Right lobe of liver (tissue), 4 donors: ENCODE measurements at regions not wholly inside any gene's neighbourhood (a gene's known extent, or its start where the extent isn't known, plus 50 kb on each side); places are given as distances from the start of the nearest gene placed in this dataset.

ENCODE experiments used
- CTCF ChIP-seq, 4 donors: fragments of 200-600 bp in 3 of 4; fragments of 450-650 bp in 1 of 4; IDR thresholded peaks; one replicate each; pipeline versions ENCODE4 v1.5.1 to v1.8.0; 2016 to 2022; ENCODE audit warnings: antibody characterized with exemption in 4 of 4, mild to moderate bottlenecking in 2 of 4
- POLR2A ChIP-seq: fragments of 450-650 bp; IDR thresholded peaks from one replicate; pipeline ENCODE4 v1.6.1; 2017; ENCODE audit warnings: antibody characterized with exemption, mild to moderate bottlenecking
- donor health status: DM: no; HTN: no; CAD: no.
- donor health status: DM: no; HTN: no; CAD: no.
- donor health status: DM: no; HTN: yes; CAD: no.

- no peak for TF ChIP-seq CTCF (IDR thresholded peaks at IDR 0.05)
- TF ChIP-seq POLR2A: no peak
Measured at GRCh38 chr16:16871196-16871595, 492.3 kb downstream of the NPIPA7 start.
